ENCODE measurements at regions not wholly inside any gene's neighbourhood (a gene's known extent, or its start where the extent isn't known, plus 50 kb on each side); places are given as distances from the start of the nearest gene placed in this dataset.

GRCh38 chr1:184294101-184294500, 92.7 kb upstream of the C1orf21 start:
- TF ChIP-seq CTCF (conservative IDR thresholded peaks at IDR 0.05) = no peak
- H4K91ac ChIP-seq (ENCODE audit: insufficient read length, low read depth, low read length) = no peak overlapping the region
- H3K27me3 ChIP-seq (ENCODE audit: insufficient read depth, low read length) = no peaks in the 10 kb centered on the region
- H3K9me3 Mint-ChIP-seq = peaks cover 25 to 30% of the 10 kb centered on the region in 2 experiments
- H3K79me1 ChIP-seq (ENCODE audit: insufficient read depth, low read depth, low read length, poor library complexity, severe bottlenecking) = no peaks in the 10 kb centered on the region
- WGBS (ENCODE audit: extremely low coverage, insufficient read length, low lambda C conversion rate) = no CpG with 5 or more reads among the region's 1 CpG
- no peak overlapping the region for H3K23ac ChIP-seq (ENCODE audit: insufficient read length, low read depth, low read length)
- no peak overlapping the region for H3T11ph ChIP-seq (ENCODE audit: low read length)
- no peaks in the 10 kb centered on the region for H3K79me2 ChIP-seq (ENCODE audit: insufficient read depth, low read length)
- no peak overlapping the region for H4K5ac ChIP-seq (ENCODE audit: insufficient read length, low read depth, low read length)
- H3K27ac Mint-ChIP-seq = no peak overlapping the region
- no peak overlapping the region for H3K9ac ChIP-seq (ENCODE audit: extremely low read depth, insufficient read length, low read length)
- no peak overlapping the region for H2AFZ ChIP-seq (ENCODE audit: low read length)
- no peak overlapping the region for H4K8ac ChIP-seq (replicated peaks; ENCODE audit: insufficient read length, low read depth, low read length)
- H3K27me3 Mint-ChIP-seq (ENCODE audit: low read depth) = no peaks in the 10 kb centered on the region
- H3K36me3 Mint-ChIP-seq (ENCODE audit: insufficient read depth in 1 of 3, low read depth in 3 of 3) = peaks cover 18 to 30% (median 20%) of the 10 kb centered on the region in 3 experiments
- H3K4me1 ChIP-seq (ENCODE audit: insufficient read depth, low read length) = no peaks in the 10 kb centered on the region
- no peak overlapping the region for H3K56ac ChIP-seq (ENCODE audit: insufficient read length, low read depth, low read length)
- no peaks in the 10 kb centered on the region for H4K20me1 ChIP-seq (ENCODE audit: control insufficient read depth, insufficient read depth, insufficient read length)
- no peak overlapping the region for H2BK20ac ChIP-seq (ENCODE audit: low read depth, low read length, poor library complexity, severe bottlenecking)
- H3K4me2 ChIP-seq (ENCODE audit: insufficient read depth, insufficient read length, low read length) = no peak overlapping the region
- no peak overlapping the region for H2BK5ac ChIP-seq (ENCODE audit: insufficient read length, low read length)
- H3K4me1 Mint-ChIP-seq = peaks cover 6 to 9% of the 10 kb centered on the region in 2 experiments
- no peak overlapping the region for H3K4me3 Mint-ChIP-seq
- H2BK120ac ChIP-seq (ENCODE audit: low read depth, low read length, poor library complexity, severe bottlenecking) = no peak overlapping the region
- H3K9me3 ChIP-seq (ENCODE audit: control insufficient read depth, low read depth, low read length) = peaks cover 26% of the 10 kb centered on the region
- H2BK15ac ChIP-seq (ENCODE audit: low read depth, low read length) = no peak overlapping the region
- H3K27ac ChIP-seq (ENCODE audit: insufficient read length, low read depth, low read length) = no peak overlapping the region
- no peak for DNase-seq
- H3K4ac ChIP-seq (ENCODE audit: low read depth, low read length) = no peak overlapping the region
- H2BK12ac ChIP-seq (ENCODE audit: insufficient read length, low read depth, low read length) = no peak overlapping the region
- H2AK5ac ChIP-seq (ENCODE audit: insufficient read length, low read length) = no peak overlapping the region
- no peaks in the 10 kb centered on the region for H3K23me2 ChIP-seq (ENCODE audit: insufficient read length, low read depth, low read length, poor library complexity, severe bottlenecking)
- H3K14ac ChIP-seq (ENCODE audit: insufficient read depth, low read length) = no peak overlapping the region
- no peak overlapping the region for H3K18ac ChIP-seq (ENCODE audit: insufficient read length, low read depth, low read length)
